ENCODE measurements at regions not wholly inside any gene's neighbourhood (a gene's known extent, or its start where the extent isn't known, plus 50 kb on each side); places are given as distances from the start of the nearest gene placed in this dataset.

DNA sequence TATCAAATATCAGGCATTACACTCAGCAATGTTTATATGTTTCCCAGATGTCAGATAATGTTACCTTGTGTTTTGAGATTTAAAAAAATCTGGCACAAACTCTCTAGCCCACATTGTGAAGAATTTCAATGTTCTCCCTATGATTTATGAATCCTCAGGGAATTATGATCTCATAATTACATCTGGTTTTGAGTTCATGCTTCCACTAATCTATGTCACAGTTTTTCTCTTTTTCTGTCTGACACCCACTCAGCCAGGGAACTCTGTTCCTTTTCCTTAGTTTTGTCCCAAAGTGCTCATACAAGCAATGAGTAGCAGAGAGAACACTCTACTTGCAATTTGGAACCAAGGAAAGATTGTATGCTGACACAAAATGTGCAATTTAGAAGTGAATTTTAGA, 212.1 kb upstream of the POF1B start:
- TF ChIP-seq, protein P1, sequence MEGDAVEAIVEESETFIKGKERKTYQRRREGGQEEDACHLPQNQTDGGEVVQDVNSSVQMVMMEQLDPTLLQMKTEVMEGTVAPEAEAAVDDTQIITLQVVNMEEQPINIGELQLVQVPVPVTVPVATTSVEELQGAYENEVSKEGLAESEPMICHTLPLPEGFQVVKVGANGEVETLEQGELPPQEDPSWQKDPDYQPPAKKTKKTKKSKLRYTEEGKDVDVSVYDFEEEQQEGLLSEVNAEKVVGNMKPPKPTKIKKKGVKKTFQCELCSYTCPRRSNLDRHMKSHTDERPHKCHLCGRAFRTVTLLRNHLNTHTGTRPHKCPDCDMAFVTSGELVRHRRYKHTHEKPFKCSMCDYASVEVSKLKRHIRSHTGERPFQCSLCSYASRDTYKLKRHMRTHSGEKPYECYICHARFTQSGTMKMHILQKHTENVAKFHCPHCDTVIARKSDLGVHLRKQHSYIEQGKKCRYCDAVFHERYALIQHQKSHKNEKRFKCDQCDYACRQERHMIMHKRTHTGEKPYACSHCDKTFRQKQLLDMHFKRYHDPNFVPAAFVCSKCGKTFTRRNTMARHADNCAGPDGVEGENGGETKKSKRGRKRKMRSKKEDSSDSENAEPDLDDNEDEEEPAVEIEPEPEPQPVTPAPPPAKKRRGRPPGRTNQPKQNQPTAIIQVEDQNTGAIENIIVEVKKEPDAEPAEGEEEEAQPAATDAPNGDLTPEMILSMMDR (IDR thresholded peaks at IDR 0.05) = no peak
- TF ChIP-seq EZH2phosphoT487 (IDR thresholded peaks at IDR 0.05) (no peak), EZH2 (IDR thresholded peaks at IDR 0.05) (no peak)

Measured in neural progenitor cell (in vitro differentiated cells).